NCI-H345 treated with DMSO at 0.1 percent for 48 hours (cell line): ENCODE measurements at regions not wholly inside any gene's neighbourhood (a gene's known extent, or its start where the extent isn't known, plus 50 kb on each side); places are given as distances from the start of the nearest gene placed in this dataset.

Experiments used
- DNase-seq: peaks from one replicate; lab custom pipeline; 2025; ENCODE audit not compliant: unreplicated experiment; lab: John Stamatoyannopoulos, UW

DNA sequence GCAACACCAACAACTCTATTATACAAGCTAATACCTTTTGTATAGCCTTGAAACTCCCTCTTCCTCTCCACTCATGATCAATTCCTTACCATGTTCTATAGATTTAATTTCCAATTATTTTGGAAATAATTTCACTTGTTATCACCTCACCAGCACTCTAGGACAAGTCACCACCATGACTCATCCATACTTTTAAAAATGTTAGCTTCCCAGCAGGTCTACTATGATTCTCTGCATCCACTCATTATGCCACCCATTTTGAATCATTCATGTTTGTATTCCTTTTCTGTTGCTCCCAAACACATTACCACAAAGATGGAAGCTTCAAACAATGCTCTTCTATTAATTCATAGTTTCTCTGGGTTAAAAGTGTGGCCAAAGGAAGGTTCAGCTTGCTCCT lies 469.6 kb downstream of the PDGFC start:
- no peak for DNase-seq

DNA sequence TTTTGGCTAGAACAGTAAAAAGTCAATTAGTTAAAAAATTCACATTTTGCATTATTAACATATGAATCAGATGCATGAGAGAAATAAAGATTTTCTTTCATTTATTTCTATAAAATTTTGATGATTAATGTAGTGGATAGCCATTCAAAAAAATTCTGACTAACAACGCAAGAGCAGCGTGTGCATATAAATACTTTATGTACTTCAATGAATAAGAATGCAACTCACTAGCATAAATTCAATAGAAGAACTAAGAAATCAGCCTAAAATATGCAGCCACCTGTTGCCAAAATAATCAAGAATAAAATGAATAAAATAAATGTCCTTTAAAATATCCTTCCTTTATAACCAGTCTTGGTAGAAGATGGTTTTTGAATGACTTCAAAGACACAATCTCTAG lies 471.9 kb downstream of the PDGFC start:
- no peak for DNase-seq

DNA sequence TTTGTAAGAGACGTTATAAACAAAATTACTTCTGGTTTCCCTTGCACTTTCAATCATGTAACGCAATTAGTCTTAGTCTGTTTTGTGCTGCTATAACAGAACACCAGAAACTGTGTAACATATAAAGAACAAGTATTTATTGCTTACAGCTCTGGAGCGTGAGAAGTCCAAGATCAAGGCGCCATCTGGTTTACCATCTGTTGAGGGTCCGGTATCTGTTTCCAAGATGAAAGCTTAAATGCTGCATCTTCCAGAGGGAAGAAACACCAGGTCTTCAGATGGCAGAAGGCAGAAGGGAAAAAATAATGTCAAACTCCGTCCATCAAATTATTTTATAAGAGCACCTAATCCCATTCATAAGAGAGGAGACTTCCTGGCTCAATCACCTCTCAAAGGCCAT lies 474.1 kb downstream of the PDGFC start:
- DNase-seq: no peak

DNA sequence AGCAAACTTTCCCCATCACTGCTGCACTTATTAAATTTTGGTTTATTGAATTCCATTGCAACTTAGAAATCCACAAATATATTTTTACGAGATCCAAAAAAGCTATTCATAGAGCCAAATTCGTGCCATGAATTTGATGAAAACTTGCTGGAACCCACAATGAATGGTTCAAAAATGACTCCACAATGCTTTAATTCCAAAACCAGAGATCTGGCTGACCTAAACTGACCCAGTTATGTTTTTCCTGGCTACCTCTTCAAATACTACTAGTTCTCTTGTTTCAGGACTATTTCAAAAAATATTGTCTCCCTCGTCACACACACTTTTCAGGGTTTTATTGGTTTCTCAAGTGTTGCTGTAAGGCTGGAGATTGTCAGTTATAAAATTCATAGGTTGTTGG lies 474.8 kb downstream of the PDGFC start:
- no peak for DNase-seq

DNA sequence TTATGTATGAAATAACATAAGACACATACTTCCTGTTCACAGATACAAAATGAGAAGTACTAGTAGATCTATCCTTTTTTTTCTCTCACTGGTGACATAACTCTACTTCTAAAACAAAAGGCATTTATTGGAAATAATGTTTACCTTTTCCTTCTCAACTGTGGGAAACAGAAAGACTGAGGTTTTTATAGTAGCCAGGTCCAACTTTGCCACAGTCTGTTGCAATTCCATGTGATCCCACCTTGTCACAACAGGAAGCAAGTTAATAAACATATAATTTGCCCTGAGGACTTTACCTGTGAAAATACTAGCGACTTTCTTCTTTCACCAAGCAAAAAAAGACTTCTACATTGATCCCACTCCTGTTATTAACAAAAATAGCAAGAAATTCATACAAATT lies 475.8 kb downstream of the PDGFC start:
- no peak for DNase-seq

DNA sequence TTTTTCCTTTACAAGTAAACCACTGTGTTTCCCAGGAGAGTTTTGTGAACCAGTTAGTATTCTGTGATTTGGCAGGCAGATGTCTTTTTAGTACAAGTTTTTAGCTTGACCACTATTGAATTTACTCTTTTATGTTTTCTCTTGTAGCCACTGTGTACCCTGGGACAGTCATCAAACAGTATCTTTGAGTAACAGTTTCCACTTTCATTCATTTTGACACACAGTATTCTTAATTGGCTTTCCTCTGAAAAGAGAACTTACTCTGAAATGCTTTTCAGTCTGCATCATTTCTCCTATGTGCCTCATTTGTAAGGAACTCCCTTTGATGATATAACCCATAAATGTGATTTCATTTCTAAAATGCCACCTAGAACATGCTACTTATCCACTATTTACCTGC lies 476.5 kb downstream of the PDGFC start:
- no peak for DNase-seq

DNA sequence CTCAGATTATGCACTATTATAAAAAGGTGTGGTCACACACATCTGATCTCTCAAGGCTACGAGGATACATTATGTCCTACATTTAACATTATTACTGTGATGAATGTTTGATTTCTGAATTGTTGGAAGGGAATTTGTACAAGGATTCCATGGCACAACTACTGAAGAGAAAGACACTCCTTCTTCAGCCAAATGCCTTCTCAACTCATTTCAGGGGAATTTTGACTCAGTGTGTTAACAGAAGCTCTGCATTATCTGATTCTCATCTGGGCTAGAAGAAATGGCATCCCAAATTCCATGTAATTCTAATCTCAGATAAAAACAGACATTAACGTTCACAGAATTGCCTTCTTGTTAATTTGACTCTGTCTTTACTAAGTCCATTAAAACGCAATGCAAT lies 477.7 kb downstream of the PDGFC start:
- no peak for DNase-seq

DNA sequence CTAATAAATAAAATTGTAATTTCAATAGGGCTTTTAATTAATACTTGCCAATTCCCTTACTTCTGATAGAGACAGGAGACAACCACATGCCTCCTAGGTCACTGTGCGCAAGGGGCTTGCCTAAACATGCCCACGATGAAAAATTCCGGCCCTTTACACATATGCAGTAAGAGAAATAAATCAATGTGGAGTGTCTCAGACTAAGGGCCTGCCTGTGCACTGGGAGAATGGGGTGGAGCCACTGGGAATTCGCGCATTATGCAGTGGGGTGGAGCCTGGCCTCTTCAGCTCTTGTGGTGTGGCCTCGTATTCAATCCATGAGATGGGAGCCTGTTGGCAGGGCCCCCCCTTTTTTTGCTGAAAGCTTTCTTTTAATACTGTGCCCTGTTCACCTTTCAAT lies 484.5 kb downstream of the PDGFC start:
- DNase-seq: no peak

DNA sequence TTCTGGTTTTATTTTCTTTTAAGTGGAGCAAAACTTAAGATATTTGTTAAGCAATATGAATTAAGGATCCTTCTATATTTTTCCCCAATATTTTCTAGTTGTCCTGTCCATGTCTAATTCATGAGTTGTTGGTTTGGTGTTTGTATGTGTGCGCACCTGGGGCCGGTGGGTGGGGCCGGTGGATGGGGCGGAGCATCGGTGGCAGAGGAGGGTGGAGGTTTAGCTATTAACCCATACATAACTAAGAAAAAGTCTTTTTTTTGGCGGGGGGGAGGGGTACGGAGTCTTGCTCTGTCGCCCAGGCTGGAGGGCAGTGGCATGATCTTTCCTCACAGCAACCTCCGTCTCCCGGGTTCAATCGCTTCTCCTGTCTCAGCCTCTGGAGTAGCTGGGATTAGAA lies 489.8 kb downstream of the PDGFC start:
- no peak for DNase-seq

DNA sequence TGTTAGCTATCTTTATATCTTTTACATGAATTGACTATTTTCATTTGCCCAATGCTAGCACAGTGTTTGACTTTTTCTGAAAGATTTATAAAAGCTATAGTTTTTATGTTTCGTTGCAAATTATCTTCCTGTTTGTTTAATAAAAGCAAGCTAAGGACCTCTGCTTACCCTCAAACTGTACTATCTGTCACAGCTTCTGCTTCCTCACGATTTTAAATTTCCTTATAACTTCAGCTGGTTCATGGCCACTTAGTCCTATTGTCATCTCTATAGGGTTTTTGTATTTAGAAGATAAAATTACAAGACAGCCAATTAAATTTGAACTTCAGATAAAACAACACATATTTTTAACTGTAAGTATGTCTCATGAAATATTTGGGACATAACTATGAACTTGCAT lies 494.0 kb downstream of the PDGFC start:
- no peak for DNase-seq

DNA sequence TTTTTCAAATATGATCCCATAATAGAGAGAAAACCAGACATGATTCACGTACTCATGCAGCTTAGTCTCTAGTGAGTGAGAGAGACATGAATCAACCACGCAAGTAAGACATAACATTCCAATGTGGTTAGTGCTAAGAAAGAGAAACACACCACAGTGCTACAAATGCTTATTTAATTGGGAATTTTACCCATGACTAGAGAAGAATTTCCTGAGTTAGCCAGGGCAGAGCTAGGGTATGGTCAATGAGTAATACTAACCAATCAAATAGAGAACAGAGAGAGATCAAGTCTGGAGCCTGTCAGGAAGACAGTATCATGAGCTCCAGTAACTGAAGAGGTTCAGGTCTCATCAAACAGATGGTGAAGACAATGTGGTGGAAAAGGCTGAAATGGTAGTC lies 495.2 kb downstream of the PDGFC start:
- DNase-seq: no peak

DNA sequence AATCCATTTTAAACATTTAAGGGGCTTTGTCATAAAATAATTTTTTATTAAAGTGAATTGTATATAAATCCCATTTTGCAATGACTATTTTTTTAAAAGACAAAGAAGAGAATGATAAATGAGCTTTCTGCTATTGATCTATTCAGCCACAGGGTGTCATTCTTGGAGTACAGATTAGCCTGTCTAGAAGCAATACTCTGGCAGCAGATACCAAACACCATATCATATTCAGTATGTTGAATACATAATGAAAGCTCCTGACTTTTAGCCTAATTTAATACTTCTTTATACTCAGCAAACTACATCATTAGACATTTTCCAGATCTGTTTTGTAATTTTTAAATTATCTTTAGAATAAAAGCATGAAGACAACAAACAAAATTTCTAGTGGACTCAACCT lies 496.3 kb downstream of the PDGFC start:
- DNase-seq: peak; percentile 5

DNA sequence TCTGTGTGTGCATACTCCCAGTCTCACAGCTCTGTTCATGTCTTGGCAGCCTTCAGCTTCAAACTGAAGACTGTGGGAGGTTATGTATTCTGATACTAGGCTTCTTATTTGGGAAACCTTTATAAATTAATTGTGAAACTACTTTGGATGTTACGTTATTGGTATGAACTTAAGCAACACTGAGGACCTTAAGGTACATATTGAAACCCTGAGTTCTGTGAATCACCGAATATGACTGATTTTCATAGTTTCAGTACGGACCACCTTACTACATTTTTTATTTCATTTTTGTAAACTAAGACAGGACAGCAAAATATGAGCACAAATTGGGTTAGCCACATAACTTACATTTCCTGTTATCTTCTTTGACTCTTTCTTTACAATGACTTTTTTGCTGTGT lies 498.4 kb downstream of the PDGFC start:
- no peak for DNase-seq

DNA sequence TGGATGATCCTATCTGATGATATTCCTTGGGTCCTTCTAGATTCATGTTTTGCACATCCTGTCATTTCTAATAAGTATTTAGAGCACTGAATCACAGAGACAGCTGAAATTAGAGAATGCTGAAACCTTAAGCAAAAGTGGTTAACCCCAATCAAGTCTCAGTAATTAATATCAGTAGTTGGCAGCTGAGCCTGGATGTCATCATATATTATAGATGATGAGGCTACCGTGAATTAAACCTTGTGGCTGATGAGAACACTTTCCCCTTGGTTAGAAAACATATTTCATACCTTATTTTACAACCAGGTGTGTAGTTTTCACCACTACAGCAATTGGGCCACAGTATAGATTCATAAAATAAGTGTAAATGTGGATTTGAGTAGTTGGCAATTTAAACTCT lies 499.0 kb downstream of the PDGFC start:
- no peak for DNase-seq

DNA sequence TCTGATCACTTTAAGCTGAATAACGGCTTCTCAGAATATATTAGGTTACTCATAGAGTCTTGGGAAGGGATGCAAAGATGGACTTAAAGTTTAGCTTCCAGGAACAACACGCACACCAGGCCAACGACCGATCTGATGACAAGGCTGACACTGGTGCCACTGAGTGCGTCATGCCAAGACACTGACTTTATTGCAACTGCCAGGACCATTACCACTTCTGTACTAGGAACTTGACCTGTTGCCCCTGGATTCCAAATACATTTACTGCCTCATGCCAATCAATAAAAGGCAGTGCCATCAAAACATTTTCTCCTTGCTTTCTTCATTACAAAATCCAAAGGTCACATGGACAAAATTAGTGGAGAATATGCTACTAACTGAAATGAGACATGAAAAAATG lies 505.9 kb upstream of the CTSO start:
- DNase-seq: no peak

DNA sequence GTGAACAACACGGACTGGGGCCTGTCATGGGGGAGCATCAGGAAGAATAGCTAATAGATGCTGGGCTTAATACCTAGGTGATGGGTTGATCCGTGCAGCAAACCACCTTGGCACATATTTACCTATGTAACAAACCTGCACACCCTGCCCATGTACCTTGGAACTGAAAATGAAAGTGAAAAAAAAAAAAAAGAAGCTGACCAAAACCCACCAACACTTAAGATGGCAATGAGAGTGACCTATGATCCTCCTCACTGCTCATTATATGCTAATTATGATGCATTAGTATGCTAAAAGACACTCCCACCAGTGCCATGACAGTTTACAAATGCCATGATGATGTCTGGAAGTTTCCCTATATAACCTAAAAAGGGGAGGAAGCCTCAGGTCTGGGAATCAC lies 503.2 kb upstream of the CTSO start:
- no peak for DNase-seq

DNA sequence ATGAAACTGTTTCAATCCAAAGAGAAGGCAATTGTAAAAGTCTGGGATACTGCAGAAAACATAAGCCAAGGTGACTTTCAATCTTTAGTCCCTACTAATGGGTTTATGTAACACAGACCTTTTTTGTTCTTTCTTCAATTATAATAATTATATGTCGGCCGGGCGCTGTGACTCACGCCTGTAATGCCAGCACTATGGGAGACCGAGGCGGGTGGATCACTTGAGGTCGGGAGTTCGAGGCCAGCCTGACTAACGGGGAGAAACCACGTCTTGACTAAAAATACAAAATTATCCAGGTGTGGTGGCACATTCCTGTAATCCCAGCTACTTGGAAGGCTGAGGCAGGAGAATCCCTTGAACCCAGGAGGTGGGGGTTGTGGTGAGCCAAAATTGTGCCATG lies 489.8 kb upstream of the CTSO start:
- no peak for DNase-seq

DNA sequence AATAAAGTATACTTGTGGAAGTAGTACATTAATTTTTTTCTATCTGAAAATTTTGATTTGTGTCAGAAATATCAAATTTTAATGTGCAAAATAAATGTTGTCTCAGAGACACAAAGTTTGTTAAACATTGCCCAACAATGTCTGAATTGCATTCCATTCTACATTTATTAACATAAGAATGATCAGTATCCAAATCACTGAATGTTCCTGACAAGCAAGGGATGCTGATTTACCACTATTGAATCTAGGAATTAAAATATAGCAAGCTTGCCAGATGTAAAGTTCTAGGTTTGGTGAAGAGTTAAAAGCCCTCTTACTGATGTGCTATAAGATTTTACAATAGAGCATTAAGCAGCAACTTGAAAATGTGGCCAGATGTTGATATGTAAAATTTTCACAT lies 489.2 kb upstream of the CTSO start:
- no peak for DNase-seq

DNA sequence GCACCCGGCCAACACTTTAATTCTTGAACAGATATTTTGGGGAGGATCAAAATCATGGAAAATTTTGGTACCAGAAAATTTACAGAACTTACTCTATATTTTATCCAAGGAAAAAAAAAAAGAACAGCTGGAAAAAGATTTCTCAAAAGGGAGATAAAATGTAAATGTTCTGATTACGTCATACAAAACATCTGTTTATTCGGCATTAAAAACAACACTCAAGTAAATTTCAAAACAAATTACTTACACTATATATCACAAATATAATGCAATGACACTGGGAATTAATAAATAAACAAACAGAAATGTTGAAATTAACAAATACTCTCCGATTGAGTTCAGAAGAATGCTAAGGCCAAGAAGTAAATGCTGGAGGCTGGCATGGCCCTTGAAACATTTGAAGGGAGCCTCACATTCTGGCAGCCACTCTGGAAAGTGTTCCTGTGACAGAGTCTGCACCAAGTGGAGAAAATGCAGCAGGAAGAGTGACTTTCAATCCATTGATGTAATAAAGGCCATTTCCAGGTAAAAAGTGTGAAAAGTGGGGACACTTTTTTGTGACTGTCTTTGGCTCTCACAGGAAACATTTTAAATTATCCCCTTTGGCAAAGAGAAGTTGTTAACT lies 486.0 kb upstream of the CTSO start:
- DNase-seq: no peak

DNA sequence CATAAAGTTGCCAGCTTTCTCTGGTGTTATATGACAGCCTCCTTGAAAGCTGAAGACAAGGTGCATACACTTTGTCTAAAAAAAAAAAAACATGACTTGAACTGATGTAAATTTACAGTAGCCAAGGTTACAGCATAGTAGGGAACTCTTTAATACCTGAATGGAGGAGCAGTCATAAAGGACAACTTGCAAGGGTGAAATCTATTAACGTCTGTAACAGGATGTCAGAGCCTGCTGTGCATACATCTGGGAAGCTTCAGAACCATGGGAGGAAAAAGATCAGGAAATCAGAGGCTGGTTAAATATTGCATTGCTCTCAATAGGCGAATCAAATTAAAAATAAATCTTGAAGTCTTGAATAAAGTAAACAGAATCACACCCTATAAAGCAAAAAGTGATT lies 484.0 kb upstream of the CTSO start:
- no peak for DNase-seq

DNA sequence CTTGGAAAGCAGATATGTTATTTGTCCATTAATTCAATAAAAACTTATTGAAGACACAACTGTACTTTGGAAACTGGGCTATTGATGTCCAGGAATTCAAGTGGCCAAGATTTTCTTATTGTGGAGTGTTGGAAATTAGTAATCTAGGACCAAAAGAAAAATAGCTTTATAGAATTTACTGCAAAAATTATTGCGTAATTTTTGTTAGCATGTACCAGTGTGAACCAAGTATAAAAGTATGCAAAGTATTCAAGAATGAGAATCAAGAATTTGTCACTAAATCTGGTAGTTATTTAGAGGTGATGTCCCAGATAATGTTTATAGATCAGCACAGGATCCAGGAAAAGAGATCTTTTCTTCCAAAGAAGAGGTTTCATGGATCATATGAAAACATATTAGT lies 468.9 kb upstream of the CTSO start:
- no peak for DNase-seq

DNA sequence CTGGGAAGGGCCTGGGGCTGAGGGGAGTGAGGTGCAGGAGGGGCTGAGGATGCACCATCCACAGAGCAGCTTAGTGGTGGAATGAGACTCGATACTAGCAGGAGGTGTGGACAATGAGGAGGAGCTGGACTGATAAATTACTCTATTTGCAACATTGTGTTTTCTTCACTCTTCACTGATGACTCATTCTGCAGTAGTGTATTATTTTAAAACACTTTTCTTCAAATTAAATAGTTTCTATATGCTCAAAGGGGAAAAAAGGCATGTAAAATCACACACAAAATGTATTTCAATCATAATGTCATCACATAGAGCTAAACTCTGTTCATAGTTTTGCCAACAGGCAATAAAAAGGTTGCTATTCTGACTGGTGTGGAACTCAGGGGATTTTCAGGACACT lies 467.0 kb upstream of the CTSO start:
- no peak for DNase-seq

DNA sequence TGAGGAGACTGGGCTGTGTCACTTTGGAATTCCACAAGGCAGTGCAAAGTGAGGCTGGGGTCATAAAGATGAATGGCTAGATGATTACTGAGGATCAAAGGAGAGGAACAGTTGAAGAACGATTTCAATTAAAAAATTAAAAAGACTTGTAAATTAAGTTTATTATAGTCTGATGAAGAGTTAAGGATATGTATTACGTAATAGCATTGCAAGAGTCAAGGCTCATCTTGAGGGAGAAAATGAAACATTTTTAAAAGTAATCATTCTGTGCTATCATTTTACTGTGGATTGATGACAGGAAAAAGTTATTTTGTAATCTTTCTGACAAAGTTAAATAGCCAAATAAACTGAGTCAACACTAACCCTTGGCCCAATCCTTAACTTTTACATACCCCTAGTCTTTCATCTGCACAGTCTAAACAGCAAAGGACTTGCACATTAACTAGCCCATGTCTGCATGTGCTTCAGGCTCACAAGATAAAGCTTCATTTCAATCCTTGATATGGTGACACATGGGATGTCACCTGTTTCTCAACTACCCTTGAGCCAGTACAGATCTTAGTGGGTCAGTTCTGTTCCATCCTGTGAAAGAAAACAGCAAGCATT lies 465.5 kb upstream of the CTSO start:
- no peak for DNase-seq
